ENCODE measurements at regions not wholly inside any gene's neighbourhood (a gene's known extent, or its start where the extent isn't known, plus 50 kb on each side); places are given as distances from the start of the nearest gene placed in this dataset.

- Histone ChIP-seq H3K27me3 (no peaks in the 10 kb centered on the region), H3K9me3 (no peaks in the 10 kb centered on the region), H3K27ac (no peak overlapping the region), H3K36me3 (no peaks in the 10 kb centered on the region), H3K4me3 (no peak overlapping the region), H3K4me1 (no peaks in the 10 kb centered on the region)
- no peak for DNase-seq (ENCODE audit: low spot score)
- no peak for TF ChIP-seq CTCF (IDR thresholded peaks at IDR 0.05)
Observed at GRCh38 chr3:7957024-7957423, 544.6 kb upstream of the LMCD1 start.

GRCh38 chr3:7959094-7959493 is 542.5 kb upstream of the LMCD1 start:
- TF ChIP-seq CTCF (IDR thresholded peaks at IDR 0.05) = no peak
- H3K36me3 ChIP-seq = no peaks in the 10 kb centered on the region
- H3K27ac ChIP-seq = no peak overlapping the region
- H3K27me3 ChIP-seq = no peaks in the 10 kb centered on the region
- H3K4me3 ChIP-seq = no peak overlapping the region
- no peaks in the 10 kb centered on the region for H3K4me1 ChIP-seq
- DNase-seq (ENCODE audit: low spot score) = no peak
- H3K9me3 ChIP-seq = no peaks in the 10 kb centered on the region

GRCh38 chr3:7960601-7961000 is 541.0 kb upstream of the LMCD1 start:
- no peak overlapping the region for H3K27ac ChIP-seq

GRCh38 chr3:7962301-7962700 is 539.3 kb upstream of the LMCD1 start:
- DNase-seq (ENCODE audit: low spot score) = no peak
- no peaks in the 10 kb centered on the region for H3K36me3 ChIP-seq
- no peak for TF ChIP-seq CTCF (IDR thresholded peaks at IDR 0.05)
- H3K4me1 ChIP-seq = no peaks in the 10 kb centered on the region
- H3K27ac ChIP-seq = no peak overlapping the region
- H3K9me3 ChIP-seq = no peaks in the 10 kb centered on the region
- H3K4me3 ChIP-seq = no peak overlapping the region
- H3K27me3 ChIP-seq = no peaks in the 10 kb centered on the region

More at GRCh38 chr3:7960601-7961000, 541.0 kb upstream of the LMCD1 start:
- TF ChIP-seq CTCF (IDR thresholded peaks at IDR 0.05) = no peak
- H3K9me3 ChIP-seq = no peaks in the 10 kb centered on the region
- H3K4me3 ChIP-seq = no peak overlapping the region
- no peak for DNase-seq (ENCODE audit: low spot score)
- H3K4me1 ChIP-seq = no peaks in the 10 kb centered on the region
- H3K27me3 ChIP-seq = no peaks in the 10 kb centered on the region
- H3K36me3 ChIP-seq = no peaks in the 10 kb centered on the region

GRCh38 chr3:7964899-7965298 is 536.7 kb upstream of the LMCD1 start:
- Histone ChIP-seq H3K27ac (no peak overlapping the region), H3K36me3 (no peaks in the 10 kb centered on the region), H3K27me3 (no peaks in the 10 kb centered on the region), H3K4me1 (no peaks in the 10 kb centered on the region), H3K9me3 (no peaks in the 10 kb centered on the region), H3K4me3 (no peak overlapping the region)
- DNase-seq (ENCODE audit: low spot score) = no peak
- no peak for TF ChIP-seq CTCF (IDR thresholded peaks at IDR 0.05)

GRCh38 chr3:7973006-7973405 is 528.6 kb upstream of the LMCD1 start:
- Histone ChIP-seq H3K4me3 (no peak overlapping the region), H3K27ac (no peak overlapping the region), H3K27me3 (no peaks in the 10 kb centered on the region), H3K9me3 (no peaks in the 10 kb centered on the region), H3K4me1 (peaks cover 0 to 11% of the 10 kb centered on the region in 2 donors), H3K36me3 (no peaks in the 10 kb centered on the region)
- no peak for DNase-seq (ENCODE audit: low spot score)
- TF ChIP-seq CTCF (IDR thresholded peaks at IDR 0.05) = no peak
